Prostate gland (tissue), 2 donors: ENCODE measurements at regions not wholly inside any gene's neighbourhood (a gene's known extent, or its start where the extent isn't known, plus 50 kb on each side); places are given as distances from the start of the nearest gene placed in this dataset.

ENCODE experiments used
- CTCF ChIP-seq, 4 experiments: fragments of 200-600 bp in 2 of 4; fragments of 450-650 bp in 2 of 4; sonication (generic) in 2 of 4; IDR thresholded peaks; 1 replicate in 3 of 4; 2 replicates in 1 of 4; pipeline ENCODE4 v1.5.1; 2016 to 2019; ENCODE audit warnings: antibody characterized with exemption in 4 of 4, mild to moderate bottlenecking in 2 of 4, moderate library complexity in 2 of 4
- POLR2A ChIP-seq: fragments of 450-650 bp; IDR thresholded peaks from one replicate; pipeline ENCODE4 v1.6.1; 2016; ENCODE audit warnings: antibody characterized with exemption, mild to moderate bottlenecking
- POLR2AphosphoS5 ChIP-seq: sonication (generic); formaldehyde crosslinking; IDR thresholded peaks from one replicate; pipeline ENCODE4 v1.6.1; 2017; ENCODE audit warnings: antibody characterized with exemption

GRCh38 chr9:118059484-118060278 lies 355.5 kb downstream of the TLR4 start:
- TF ChIP-seq CTCF (IDR thresholded peaks at IDR 0.05) (no peak), POLR2A (no peak), POLR2AphosphoS5 (no peak)
